Skin of body (tissue), 1 donor: ENCODE measurements at regions not wholly inside any gene's neighbourhood (a gene's known extent, or its start where the extent isn't known, plus 50 kb on each side); places are given as distances from the start of the nearest gene placed in this dataset.
"Not testable (repeated sequence)": the region's sequence is repeated elsewhere in the genome, so short reads cannot be mapped to it uniquely, and the experiment has no call there.

Experiments used
- DNase-seq: peaks from one replicate; lab custom pipeline; 2025; lab: John Stamatoyannopoulos, UW

- DNase-seq = no peak
Measured at GRCh38 chr13:27327633-27328032, 57.0 kb downstream of the RASL11A start.

GRCh38 chr13:27329210-27329609, 58.6 kb downstream of the RASL11A start:
- no peak for DNase-seq

GRCh38 chr13:27334774-27335435, 64.3 kb downstream of the RASL11A start:
- DNase-seq = no peak

DNA sequence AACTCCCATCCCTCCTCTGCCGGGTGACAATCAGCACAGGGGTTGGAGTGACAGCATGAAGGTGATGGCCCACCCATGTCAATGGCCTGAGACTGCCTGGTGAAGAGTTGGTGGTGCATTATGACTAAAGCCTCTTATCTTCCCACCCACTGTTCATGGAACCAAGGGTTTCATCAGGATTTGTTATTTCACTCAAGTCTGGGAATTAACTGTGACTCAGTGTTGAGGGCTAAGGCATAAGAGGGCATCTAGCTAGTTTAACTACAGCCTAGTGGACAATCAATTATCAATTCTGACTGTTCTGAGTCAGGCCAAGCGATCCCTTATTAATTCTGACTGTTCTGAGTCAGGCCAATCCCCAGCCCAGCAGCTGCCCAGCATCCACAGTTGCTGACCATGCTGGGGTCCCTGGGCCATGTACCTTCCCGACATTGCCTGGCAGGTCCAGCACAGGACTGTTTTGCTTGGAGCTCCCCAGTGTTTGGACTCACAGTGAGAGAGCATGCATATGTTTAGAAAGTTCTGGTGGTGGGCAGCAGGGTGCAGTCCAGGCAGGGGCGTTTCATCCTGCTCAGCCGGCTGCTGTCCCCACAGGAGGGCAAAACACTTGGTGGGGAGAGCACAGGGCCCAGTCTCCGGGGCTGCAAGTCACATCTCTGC, 65.5 kb downstream of the RASL11A start:
- no peak for DNase-seq

- DNase-seq = no peak
Measured at GRCh38 chr13:27338207-27338606, 67.6 kb downstream of the RASL11A start.

- no peak for DNase-seq
Measured at GRCh38 chr13:27338816-27339215, 68.2 kb downstream of the RASL11A start.

DNA sequence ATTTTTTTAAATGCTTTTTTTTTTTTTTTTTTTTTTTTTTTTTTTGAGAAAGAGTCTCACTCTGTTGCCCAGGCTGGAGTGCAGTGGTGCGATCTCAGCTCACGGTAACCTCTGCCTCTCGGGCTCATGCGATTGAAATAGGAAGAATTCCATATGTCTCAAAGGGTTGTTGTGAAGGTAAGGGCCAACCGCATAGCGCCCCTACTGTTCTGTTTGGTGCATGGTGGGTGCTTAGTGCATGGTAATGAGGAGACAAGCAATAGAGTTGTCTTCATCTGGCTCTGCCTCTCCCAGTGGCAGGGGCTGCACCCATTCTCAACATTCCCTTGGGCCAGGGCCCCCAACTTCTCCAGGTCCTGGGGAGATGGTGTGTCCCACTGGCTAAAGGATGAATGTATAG, 68.7 kb downstream of the RASL11A start:
- DNase-seq = no peak

DNA sequence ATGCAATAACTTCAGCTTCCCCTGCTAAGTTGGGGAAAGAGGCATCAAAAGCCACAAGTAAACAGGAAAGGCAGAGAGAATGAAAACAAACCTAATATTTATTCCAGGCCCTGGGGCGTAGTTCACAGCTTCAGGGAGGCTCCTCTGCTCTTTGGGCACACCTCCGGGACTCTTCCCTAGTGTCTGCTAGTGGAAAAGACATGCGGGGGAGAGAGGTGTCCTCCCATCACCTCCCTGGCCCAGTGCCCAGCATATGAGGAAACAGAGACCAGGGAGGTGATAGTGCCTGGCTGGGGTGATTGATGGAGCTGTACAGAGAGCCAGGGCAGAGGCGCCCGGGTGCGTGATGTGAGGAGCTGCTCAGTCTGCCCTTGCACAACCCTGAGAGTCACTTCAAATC, 71.0 kb downstream of the RASL11A start:
- DNase-seq = no peak

DNA sequence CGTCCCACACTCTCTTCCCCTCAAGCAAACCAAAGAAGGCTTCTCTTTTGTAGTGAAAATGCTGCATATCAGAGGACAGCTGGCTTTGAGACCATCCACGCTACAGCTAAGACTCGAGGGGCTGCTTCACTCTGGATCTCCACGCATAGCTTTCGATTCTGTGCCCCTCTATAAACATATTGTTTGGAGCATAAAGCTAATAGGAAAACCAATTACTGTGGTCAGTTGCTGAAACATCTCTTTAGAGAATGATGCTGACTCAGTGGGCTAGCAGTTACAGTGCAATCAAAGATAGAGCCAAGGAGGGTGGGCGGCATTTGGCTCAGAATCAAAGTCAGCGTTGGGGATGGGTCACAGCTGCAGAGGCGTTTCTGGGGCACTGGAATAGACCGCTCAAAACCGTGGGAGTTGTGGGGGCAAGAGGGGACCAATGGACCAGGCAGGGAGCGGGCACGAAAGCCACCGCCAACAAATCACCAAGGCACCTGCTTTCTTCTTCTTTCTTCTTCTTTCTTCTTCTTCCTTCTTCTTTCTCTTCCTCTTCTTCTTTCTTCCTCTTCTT, 76.7 kb downstream of the RASL11A start:
- no peak for DNase-seq

DNA sequence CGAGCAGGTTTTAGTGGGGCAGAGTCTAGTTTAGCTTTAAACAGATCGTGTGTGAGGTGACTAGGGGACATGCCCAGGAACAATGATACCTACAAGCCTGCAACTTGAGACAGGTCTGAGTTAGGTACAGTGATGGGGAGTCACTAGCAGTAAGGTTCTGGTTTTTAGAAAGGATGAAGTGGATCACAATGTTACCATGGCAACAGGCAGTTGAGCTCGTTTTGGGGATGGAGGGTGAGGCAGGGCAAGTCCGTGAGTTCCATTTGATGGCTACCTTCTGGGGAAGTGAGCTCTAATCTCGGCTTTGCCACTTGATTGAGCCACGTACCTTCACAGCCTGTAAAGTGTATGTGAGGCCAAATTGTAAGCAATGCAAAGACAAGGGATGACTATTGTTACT, 76.0 kb upstream of the GTF3A start:
- DNase-seq = no peak

- DNase-seq = no peak
Measured at GRCh38 chr13:27349458-27349857, 75.0 kb upstream of the GTF3A start.

- DNase-seq = not testable (repeated sequence)
Measured at GRCh38 chr13:27350825-27351224, 73.6 kb upstream of the GTF3A start.

GRCh38 chr13:27352698-27353097, 71.7 kb upstream of the GTF3A start:
- DNase-seq = no peak

DNA sequence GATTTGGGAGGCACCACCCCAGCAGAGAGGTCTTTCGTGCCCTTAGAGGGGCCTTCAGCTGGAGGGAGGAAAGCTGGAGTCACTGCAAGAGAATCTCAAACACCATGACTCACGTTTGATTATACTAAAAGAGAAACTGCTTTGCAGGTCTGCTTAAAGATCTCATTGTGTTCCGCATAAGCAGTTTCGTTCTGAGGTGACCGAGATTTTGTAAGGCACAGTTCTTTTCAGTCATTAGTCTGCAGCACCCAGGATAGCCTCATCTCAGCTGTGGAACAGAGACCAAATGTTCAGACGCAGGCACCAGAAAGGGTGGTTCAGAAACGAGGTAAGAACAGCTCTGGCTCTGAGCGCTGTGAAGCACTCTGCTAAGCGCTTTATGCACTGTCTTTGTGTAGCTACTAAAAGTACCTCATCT, 71.2 kb upstream of the GTF3A start:
- DNase-seq = no peak

DNA sequence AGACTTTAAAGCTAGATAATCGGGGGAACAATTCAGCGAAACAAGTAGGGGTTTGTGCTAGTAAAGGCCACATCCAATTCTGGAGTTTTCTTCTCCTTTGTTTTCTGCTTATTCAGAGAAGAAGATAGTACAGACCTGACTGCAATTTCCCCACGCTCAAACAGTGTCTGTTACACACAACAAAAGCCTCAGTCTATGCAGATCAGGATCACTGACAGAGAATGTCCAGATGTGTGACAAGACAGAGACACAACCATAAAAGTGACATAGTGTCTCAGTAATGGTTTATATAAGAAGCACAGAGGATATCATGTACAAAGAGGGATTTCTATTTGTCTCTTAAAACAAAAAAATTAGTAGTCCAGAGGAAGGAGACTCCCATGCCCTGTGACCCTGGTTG, 70.7 kb upstream of the GTF3A start:
- DNase-seq = no peak

DNA sequence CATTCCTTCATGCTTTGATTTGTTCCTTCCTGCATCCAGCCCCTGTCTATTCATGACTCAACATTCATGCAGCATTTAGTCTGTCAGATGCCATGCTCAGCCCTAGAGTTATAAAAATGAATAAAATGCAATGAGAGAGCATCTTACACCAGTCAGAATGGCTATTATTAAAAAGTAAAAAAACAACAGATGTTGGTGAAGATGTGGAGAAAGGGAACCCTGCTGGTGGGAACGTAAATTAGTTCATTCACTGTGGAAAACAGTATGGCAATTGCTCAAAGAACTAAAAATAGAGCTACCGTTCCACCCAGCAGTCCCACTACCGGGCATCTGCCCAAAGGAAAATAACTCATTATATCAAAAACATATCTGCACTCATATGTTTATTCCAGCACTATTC, 70.0 kb upstream of the GTF3A start:
- peak; percentile 38 for DNase-seq

DNA sequence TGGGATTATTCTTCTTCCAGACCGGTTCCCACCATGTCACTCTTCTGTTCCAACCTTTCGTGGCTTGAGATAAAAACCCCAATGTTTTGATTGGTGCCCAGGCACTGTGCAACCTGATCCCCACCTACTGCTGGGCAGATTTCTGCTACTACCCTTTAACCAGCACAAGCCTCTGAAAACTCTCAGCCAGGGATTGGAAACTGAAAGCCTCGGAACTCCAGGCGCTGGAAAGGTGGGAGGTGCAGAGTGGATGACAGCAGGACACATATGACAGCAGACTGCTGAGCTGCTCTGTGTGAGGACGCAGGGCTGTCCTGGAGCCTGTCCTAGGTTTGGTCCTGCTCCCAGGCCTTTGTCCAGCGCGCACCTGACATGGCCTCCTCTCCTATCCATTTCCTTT, 68.5 kb upstream of the GTF3A start:
- DNase-seq = no peak

- no peak for DNase-seq
Measured at GRCh38 chr13:27358420-27358819, 66.0 kb upstream of the GTF3A start.

- DNase-seq = peak; percentile 7
Measured at GRCh38 chr13:27359199-27359821, 65.1 kb upstream of the GTF3A start.

GRCh38 chr13:27360562-27360961, 63.9 kb upstream of the GTF3A start:
- no peak for DNase-seq

DNA sequence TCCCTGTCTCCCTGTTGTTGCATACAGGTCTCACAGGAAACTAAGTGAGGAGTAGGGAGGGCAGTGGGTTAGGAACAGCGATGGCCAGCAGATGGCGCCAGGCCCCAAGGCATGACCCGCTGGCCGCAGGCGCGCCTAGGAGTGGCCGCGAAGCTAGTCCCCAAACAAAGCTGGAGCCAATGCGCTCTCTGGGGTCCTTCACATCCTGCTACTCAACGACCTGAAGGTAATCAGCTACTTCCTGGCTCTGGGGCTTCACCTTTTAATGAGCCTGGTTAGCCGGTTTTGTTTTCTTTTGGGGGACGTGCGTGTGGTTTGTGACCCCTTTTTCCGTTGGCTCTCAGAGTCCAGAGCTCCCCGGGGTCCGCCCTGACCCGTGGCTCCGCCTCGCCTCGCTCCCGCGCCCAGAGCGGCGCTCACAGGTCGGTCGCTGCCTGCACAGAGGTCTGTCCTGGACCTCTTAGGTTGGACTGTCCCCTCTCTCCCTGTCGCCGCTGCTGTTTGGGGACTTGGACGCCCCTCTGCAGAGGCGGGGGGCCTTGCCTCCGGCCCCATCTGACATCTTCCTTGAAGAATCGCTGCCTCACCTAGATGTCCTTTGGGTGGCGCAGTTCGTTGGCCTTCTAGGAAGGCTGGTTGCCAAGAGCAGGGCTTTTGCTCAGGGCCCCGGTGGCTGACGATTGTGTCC, 62.2 kb upstream of the GTF3A start:
- DNase-seq = peak; percentile 58

DNA sequence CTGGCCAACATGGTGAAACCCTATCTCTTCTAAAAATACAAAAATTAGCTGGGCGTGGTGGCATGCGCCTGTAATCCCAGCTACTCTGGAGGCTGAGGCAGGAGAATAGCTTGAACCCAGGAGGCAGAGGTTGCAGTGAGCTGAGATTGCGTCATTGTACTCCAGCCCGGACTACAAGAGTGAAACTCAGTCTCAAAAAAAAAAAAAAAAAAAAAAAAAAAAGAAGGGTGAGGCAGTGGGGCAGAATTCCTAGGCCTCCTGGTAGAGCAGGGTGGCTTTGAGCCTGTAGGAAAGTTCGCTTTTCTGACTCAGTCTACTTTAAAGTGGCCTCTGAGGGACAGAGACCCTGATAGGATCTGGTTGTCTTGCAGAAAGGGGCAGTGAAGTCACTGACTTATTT, 60.8 kb upstream of the GTF3A start:
- not testable (repeated sequence) for DNase-seq
